Spinal cord (tissue), 9 donors: ENCODE measurements at regions not wholly inside any gene's neighbourhood (a gene's known extent, or its start where the extent isn't known, plus 50 kb on each side); places are given as distances from the start of the nearest gene placed in this dataset.

Source experiments
- DNase-seq, 6 donors: peaks; one replicate each; pipeline versions ENCODE4 v3.0.0 to v3.0.0-alpha.2; 2013 to 2015; ENCODE audit warnings: low spot score in 6 of 6, low read depth in 4 of 6
- H3K27ac ChIP-seq: one replicate; pipeline ENCODE4 v1.5.1; 2013; ENCODE audit warnings: low read depth, low read length, control low read depth
- H3K27me3 ChIP-seq: one replicate; pipeline ENCODE4 v1.6.1; 2013; ENCODE audit warnings: low read length; ENCODE audit not compliant: control insufficient read depth, insufficient read depth
- H3K36me3 ChIP-seq: one replicate; pipeline ENCODE4 v1.6.1; 2013; ENCODE audit warnings: low read length; ENCODE audit not compliant: control insufficient read depth, insufficient read depth
- H3K4me1 ChIP-seq: one replicate; pipeline ENCODE4 v1.6.1; 2013; ENCODE audit warnings: low read length; ENCODE audit not compliant: control insufficient read depth, insufficient read depth
- H3K4me3 ChIP-seq: one replicate; pipeline ENCODE4 v1.5.1; 2013; ENCODE audit warnings: low read depth, low read length, control low read depth
- H3K9me3 ChIP-seq: one replicate; pipeline ENCODE4 v1.6.1; 2013; ENCODE audit warnings: low read length; ENCODE audit not compliant: control insufficient read depth, insufficient read depth
- WGBS: methylation state at CpG from one replicate; pipeline ENCODE4 v1.1.5; 2013; ENCODE audit warnings: missing lambda C conversion rate; ENCODE audit not compliant: insufficient coverage; 5-methylcytosine and 5-hydroxymethylcytosine counted together
- donor health status: healthy.

- DNase-seq = peak in 2 of 6 donors; percentile 49 to 92
- Histone ChIP-seq H3K27ac (no peak overlapping the region), H3K4me3 (no peak overlapping the region), H3K27me3 (no peaks in the 10 kb centered on the region), H3K36me3 (no peaks in the 10 kb centered on the region), H3K9me3 (no peaks in the 10 kb centered on the region), H3K4me1 (no peaks in the 10 kb centered on the region)
- WGBS = 62% methylated on average over 2 of the region's 3 CpGs
Observed at GRCh38 chr10:120768227-120768626, 82.9 kb upstream of the WDR11 start.

- DNase-seq = peak in 1 of 6 donors; percentile 15
- no peaks in the 10 kb centered on the region for H3K27me3 ChIP-seq
- no peak overlapping the region for H3K4me3 ChIP-seq
- no peaks in the 10 kb centered on the region for H3K9me3 ChIP-seq
- no peaks in the 10 kb centered on the region for H3K36me3 ChIP-seq
- WGBS = 38% methylated on average over 1 of the region's 4 CpGs
- no peaks in the 10 kb centered on the region for H3K4me1 ChIP-seq
- no peak overlapping the region for H3K27ac ChIP-seq
Observed at GRCh38 chr10:120770496-120770895, 80.7 kb upstream of the WDR11 start.

- no peak overlapping the region for H3K4me3 ChIP-seq
- peaks cover 4% of the 10 kb centered on the region for H3K4me1 ChIP-seq
- H3K27me3 ChIP-seq = no peaks in the 10 kb centered on the region
- no peaks in the 10 kb centered on the region for H3K9me3 ChIP-seq
- peak in 1 of 6 donors; percentile 84 for DNase-seq
- H3K36me3 ChIP-seq = no peaks in the 10 kb centered on the region
- WGBS = 20% methylated on average over 1 of the region's 1 CpG
- H3K27ac ChIP-seq = no peak overlapping the region
Observed at GRCh38 chr10:120776442-120776841, 74.7 kb upstream of the WDR11 start.

GRCh38 chr10:120782336-120782735, 68.8 kb upstream of the WDR11 start:
- Histone ChIP-seq H3K27ac (no peak overlapping the region), H3K36me3 (no peaks in the 10 kb centered on the region), H3K4me1 (peaks cover 4% of the 10 kb centered on the region), H3K4me3 (no peak overlapping the region), H3K27me3 (no peaks in the 10 kb centered on the region), H3K9me3 (no peaks in the 10 kb centered on the region)
- 88% methylated on average over 3 of the region's 3 CpGs for WGBS
- DNase-seq = no peak

- 85% methylated on average over 3 of the region's 5 CpGs for WGBS
- Histone ChIP-seq H3K36me3 (no peaks in the 10 kb centered on the region), H3K27ac (no peak overlapping the region), H3K4me1 (peaks cover 4% of the 10 kb centered on the region), H3K27me3 (no peaks in the 10 kb centered on the region), H3K9me3 (no peaks in the 10 kb centered on the region), H3K4me3 (no peak overlapping the region)
- DNase-seq = no peak
Observed at GRCh38 chr10:120783098-120783497, 68.1 kb upstream of the WDR11 start.

- peak in 1 of 6 donors; percentile 41 for DNase-seq
- Histone ChIP-seq H3K27me3 (no peaks in the 10 kb centered on the region), H3K4me1 (peaks cover 4% of the 10 kb centered on the region), H3K9me3 (no peaks in the 10 kb centered on the region), H3K4me3 (no peak overlapping the region), H3K36me3 (no peaks in the 10 kb centered on the region), H3K27ac (no peak overlapping the region)
- 81% methylated on average over 3 of the region's 6 CpGs for WGBS
Observed at GRCh38 chr10:120783867-120784266, 67.3 kb upstream of the WDR11 start.

GRCh38 chr10:120788771-120789170, 62.4 kb upstream of the WDR11 start:
- Histone ChIP-seq H3K4me3 (no peak overlapping the region), H3K36me3 (no peaks in the 10 kb centered on the region), H3K9me3 (no peaks in the 10 kb centered on the region), H3K27me3 (no peaks in the 10 kb centered on the region), H3K27ac (no peak overlapping the region), H3K4me1 (no peaks in the 10 kb centered on the region)
- DNase-seq = no peak
- 80% methylated on average over 1 of the region's 5 CpGs for WGBS

- no peak overlapping the region for H3K4me3 ChIP-seq
- no peaks in the 10 kb centered on the region for H3K36me3 ChIP-seq
- no peaks in the 10 kb centered on the region for H3K4me1 ChIP-seq
- no peak for DNase-seq
- 71% methylated on average over 3 of the region's 5 CpGs for WGBS
- no peak overlapping the region for H3K27ac ChIP-seq
- no peaks in the 10 kb centered on the region for H3K9me3 ChIP-seq
- H3K27me3 ChIP-seq = no peaks in the 10 kb centered on the region
Observed at GRCh38 chr10:120789303-120790203, 61.6 kb upstream of the WDR11 start.

- no peak overlapping the region for H3K27ac ChIP-seq
- no peak overlapping the region for H3K4me3 ChIP-seq
- H3K27me3 ChIP-seq = no peaks in the 10 kb centered on the region
- DNase-seq = no peak
- no peaks in the 10 kb centered on the region for H3K36me3 ChIP-seq
- no peaks in the 10 kb centered on the region for H3K9me3 ChIP-seq
- no peaks in the 10 kb centered on the region for H3K4me1 ChIP-seq
- WGBS = 87% methylated on average over 3 of the region's 5 CpGs
Observed at GRCh38 chr10:120791316-120791715, 59.8 kb upstream of the WDR11 start.

- 27% methylated on average over 1 of the region's 2 CpGs for WGBS
- Histone ChIP-seq H3K27me3 (no peaks in the 10 kb centered on the region), H3K36me3 (no peaks in the 10 kb centered on the region), H3K9me3 (no peaks in the 10 kb centered on the region), H3K4me1 (no peaks in the 10 kb centered on the region), H3K4me3 (no peak overlapping the region), H3K27ac (no peak overlapping the region)
- DNase-seq = no peak
Observed at GRCh38 chr10:120793088-120793487, 58.1 kb upstream of the WDR11 start.
